Neuronal stem cell (in vitro differentiated cells): ENCODE measurements at regions not wholly inside any gene's neighbourhood (a gene's known extent, or its start where the extent isn't known, plus 50 kb on each side); places are given as distances from the start of the nearest gene placed in this dataset.
"Not testable (repeated sequence)": the region's sequence is repeated elsewhere in the genome, so short reads cannot be mapped to it uniquely, and the experiment has no call there.

ENCODE experiments used
- DNase-seq: peaks from one replicate; pipeline ENCODE4 v3.0.0-alpha.2; 2013; ENCODE audit warnings: low spot score
- H2AFZ ChIP-seq: one replicate; pipeline ENCODE4 v1.6.1; 2013; ENCODE audit warnings: mild to moderate bottlenecking, low read length, inconsistent platforms
- H2AK5ac ChIP-seq: 2 replicates; pipeline ENCODE4 v1.6.1; 2013; ENCODE audit warnings: low read depth, mild to moderate bottlenecking, inconsistent platforms, low read length, moderate library complexity, mixed read lengths
- H2BK120ac ChIP-seq: 2 replicates; pipeline ENCODE4 v1.6.1; 2013; ENCODE audit warnings: low read depth, mild to moderate bottlenecking, inconsistent platforms, low read length, moderate library complexity, mixed read lengths
- H2BK12ac ChIP-seq: one replicate; pipeline ENCODE4 v1.6.1; 2013; ENCODE audit warnings: low read length, inconsistent platforms
- H2BK15ac ChIP-seq: 2 replicates; pipeline ENCODE4 v1.6.1; 2013; ENCODE audit warnings: mild to moderate bottlenecking, low read length, inconsistent platforms, mixed read lengths
- H2BK5ac ChIP-seq: one replicate; pipeline ENCODE4 v1.6.1; 2013; ENCODE audit warnings: inconsistent platforms, mild to moderate bottlenecking, low read length, moderate library complexity
- H3K14ac ChIP-seq: one replicate; pipeline ENCODE4 v1.6.1; 2013; ENCODE audit warnings: low read length, inconsistent platforms
- H3K18ac ChIP-seq: 2 replicates; pipeline ENCODE4 v1.6.1; 2013; ENCODE audit warnings: low read length, inconsistent platforms
- H3K23ac ChIP-seq: 2 replicates; pipeline ENCODE4 v1.6.1; 2013; ENCODE audit warnings: low read depth, mild to moderate bottlenecking, mixed read lengths, low read length, inconsistent platforms; ENCODE audit not compliant: poor library complexity
- H3K27ac ChIP-seq: replicated peaks from 3 replicates; pipeline ENCODE4 v1.5.1; 2013; ENCODE audit warnings: low read length, inconsistent platforms
- H3K27me3 ChIP-seq, 3 experiments: 2 replicates each; pipeline ENCODE4 v1.6.1; 2013; ENCODE audit warnings: low read length in 3 of 3, mild to moderate bottlenecking in 2 of 3, inconsistent platforms in 1 of 3, low read depth in 1 of 3, mixed read lengths in 1 of 3, moderate library complexity in 1 of 3; ENCODE audit not compliant: control insufficient read depth in 3 of 3, insufficient read depth in 3 of 3
- H3K36me3 ChIP-seq, 2 donors: replicated peaks in 1 of 2; 2 replicates each; pipeline ENCODE4 v1.6.1; 2013; ENCODE audit warnings: low read length in 2 of 2; ENCODE audit not compliant: control insufficient read depth in 2 of 2, insufficient read depth in 2 of 2
- H3K4ac ChIP-seq: 2 replicates; pipeline ENCODE4 v1.6.1; 2013; ENCODE audit warnings: inconsistent platforms, mild to moderate bottlenecking, low read length, moderate library complexity
- H3K4me1 ChIP-seq, 2 donors: 1 replicate in 1 of 2; 2 replicates in 1 of 2; pipeline ENCODE4 v1.6.1; 2013; ENCODE audit warnings: low read length in 2 of 2, low read depth in 1 of 2; ENCODE audit not compliant: control insufficient read depth in 2 of 2, insufficient read depth in 1 of 2
- H3K4me2 ChIP-seq: one replicate; pipeline ENCODE4 v1.6.1; 2013; ENCODE audit warnings: mild to moderate bottlenecking, low read length, inconsistent platforms; ENCODE audit not compliant: insufficient read depth, poor library complexity, severe bottlenecking
- H3K4me3 ChIP-seq, 2 donors: 2 replicates each; pipeline ENCODE4 v1.5.1; 2013; ENCODE audit warnings: low read length in 2 of 2, mild to moderate bottlenecking in 2 of 2, inconsistent platforms in 1 of 2, moderate library complexity in 1 of 2
- H3K79me1 ChIP-seq: one replicate; pipeline ENCODE4 v1.6.1; 2013; ENCODE audit warnings: low read depth, mild to moderate bottlenecking, inconsistent platforms, low read length, moderate library complexity
- H3K9ac ChIP-seq: one replicate; pipeline ENCODE4 v1.6.1; 2013; ENCODE audit warnings: mild to moderate bottlenecking, low read depth, low read length, inconsistent platforms; ENCODE audit not compliant: poor library complexity
- H3K9me3 ChIP-seq, 2 donors: replicated peaks in 1 of 2; 2 replicates each; pipeline versions ENCODE3 to v1.6.1; 2013; ENCODE audit warnings: low read length in 2 of 2, mild to moderate bottlenecking in 2 of 2, inconsistent platforms in 1 of 2, low read depth in 1 of 2, mixed read lengths in 1 of 2, moderate library complexity in 1 of 2; ENCODE audit not compliant: control insufficient read depth in 2 of 2, insufficient read depth in 1 of 2
- H4K8ac ChIP-seq: one replicate; pipeline ENCODE4 v1.6.1; 2013; ENCODE audit warnings: low read depth, mild to moderate bottlenecking, inconsistent platforms, low read length, moderate library complexity
- H4K91ac ChIP-seq: one replicate; pipeline ENCODE4 v1.6.1; 2013; ENCODE audit warnings: low read length, low read depth, mild to moderate bottlenecking, inconsistent platforms; ENCODE audit not compliant: poor library complexity
- WGBS, 2 donors: extraction: QIAGEN DNeasy Blood & Tissue Kit; methylation state at CpG; one replicate each; pipeline ENCODE4 v1.1.7; 2013; ENCODE audit warnings: missing lambda C conversion rate in 2 of 2, mixed read lengths in 1 of 2; ENCODE audit not compliant: insufficient read length in 2 of 2, insufficient replicate concordance in 1 of 2; ENCODE audit errors: extremely low coverage in 2 of 2; 5-methylcytosine and 5-hydroxymethylcytosine counted together

DNA sequence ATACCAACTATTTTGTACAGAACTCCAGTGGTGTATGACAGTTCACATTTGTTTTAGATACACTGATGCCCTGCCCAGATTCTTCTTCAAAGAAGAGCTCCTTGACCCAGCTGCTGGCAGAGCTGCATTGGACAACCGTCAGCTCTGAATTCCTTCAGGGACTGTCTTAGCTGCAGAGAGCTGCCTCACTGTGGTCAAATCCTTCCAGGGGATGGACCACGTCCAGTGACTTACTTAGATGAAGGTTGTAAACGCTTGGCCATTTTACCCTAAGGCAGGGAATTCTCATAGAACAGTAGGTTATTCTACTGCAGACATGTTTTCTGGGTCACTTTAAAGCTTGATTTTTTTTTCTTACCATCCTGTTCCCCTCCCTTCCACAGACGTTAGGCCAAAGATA is 905.0 kb upstream of the ATXN7L3B start:
- no peaks in the 10 kb centered on the region for H3K9me3 ChIP-seq
- H3K14ac ChIP-seq = no peak overlapping the region
- no peak overlapping the region for H3K9ac ChIP-seq
- H3K23ac ChIP-seq = no peak overlapping the region
- no peak overlapping the region for H2BK120ac ChIP-seq
- H3K4me2 ChIP-seq = no peak overlapping the region
- no peak overlapping the region for H2BK5ac ChIP-seq
- no peak for DNase-seq
- H3K79me1 ChIP-seq = no peaks in the 10 kb centered on the region
- H3K4me1 ChIP-seq = no peaks in the 10 kb centered on the region
- H2BK15ac ChIP-seq = no peak overlapping the region
- H3K36me3 ChIP-seq = no peaks in the 10 kb centered on the region
- H3K4ac ChIP-seq = no peak overlapping the region
- H2AK5ac ChIP-seq = no peak overlapping the region
- peak overlapping the region; percentile 21 for H2AFZ ChIP-seq
- no peak overlapping the region for H3K27ac ChIP-seq
- no CpG with 5 or more reads among the region's 4 CpGs for WGBS, 2 donors
- H2BK12ac ChIP-seq = no peak overlapping the region
- no peak overlapping the region for H3K4me3 ChIP-seq
- H3K18ac ChIP-seq = no peak overlapping the region
- H3K27me3 ChIP-seq = no peaks in the 10 kb centered on the region
- H4K8ac ChIP-seq = no peak overlapping the region
- H4K91ac ChIP-seq = no peak overlapping the region

DNA sequence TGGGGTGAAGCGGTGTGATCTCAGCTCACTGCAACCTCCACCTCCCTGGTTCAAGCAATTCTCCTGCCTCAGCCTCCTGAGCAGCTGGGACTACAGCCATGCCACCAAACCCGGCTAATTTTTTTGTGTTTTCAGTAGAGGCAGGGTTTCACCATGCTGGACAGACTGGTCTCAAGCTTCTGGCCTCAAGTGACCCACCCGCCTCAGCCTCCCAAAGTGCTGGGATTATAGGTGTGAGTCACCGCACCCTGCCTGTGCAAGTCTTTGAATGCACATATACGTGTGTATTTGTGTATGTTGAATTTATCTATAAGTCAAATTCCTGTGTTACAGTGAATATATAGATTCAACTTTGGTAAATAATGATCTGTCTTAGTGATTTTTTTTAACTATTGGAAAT is 898.2 kb upstream of the ATXN7L3B start:
- H3K23ac ChIP-seq, H3K4ac ChIP-seq, H3K36me3 ChIP-seq, H3K4me2 ChIP-seq, H2BK12ac ChIP-seq, DNase-seq, H4K8ac ChIP-seq, H2BK15ac ChIP-seq, H2AFZ ChIP-seq, H2BK120ac ChIP-seq, H3K4me3 ChIP-seq, H3K14ac ChIP-seq, H3K18ac ChIP-seq, H2AK5ac ChIP-seq, H2BK5ac ChIP-seq, H3K9ac ChIP-seq, H3K27me3 ChIP-seq, H3K4me1 ChIP-seq, H3K79me1 ChIP-seq, H3K9me3 ChIP-seq, H4K91ac ChIP-seq, H3K27ac ChIP-seq: not testable (repeated sequence)
- no CpG with 5 or more reads among the region's 5 CpGs for WGBS, 2 donors

DNA sequence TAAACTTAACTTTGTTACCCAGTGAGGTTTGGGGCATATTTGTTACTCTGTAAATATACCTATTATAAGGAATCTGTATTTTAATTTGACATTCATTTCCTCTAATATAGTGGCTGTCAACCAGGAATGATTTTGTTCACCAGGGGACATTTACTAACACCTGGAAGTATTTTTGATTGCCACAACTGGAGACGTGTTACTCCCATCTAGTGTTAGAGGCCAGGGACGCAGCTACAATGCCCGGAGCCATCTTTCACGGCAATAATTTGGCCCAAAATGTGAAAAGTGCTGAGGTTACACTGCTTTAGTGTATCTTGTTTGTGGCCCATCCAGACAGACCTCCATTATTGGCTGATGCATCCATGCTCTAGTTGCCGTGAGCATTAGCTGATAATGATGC is 881.3 kb upstream of the ATXN7L3B start:
- H2BK12ac ChIP-seq = no peak overlapping the region
- H3K18ac ChIP-seq = no peak overlapping the region
- no peaks in the 10 kb centered on the region for H3K4me1 ChIP-seq
- H3K27me3 ChIP-seq = no peaks in the 10 kb centered on the region
- no peak for DNase-seq
- H2AK5ac ChIP-seq = no peak overlapping the region
- no peak overlapping the region for H3K4me2 ChIP-seq
- no peak overlapping the region for H4K91ac ChIP-seq
- whole genome bisulfite sequencing, 2 donors = no CpG with 5 or more reads among the region's 5 CpGs
- H3K36me3 ChIP-seq = no peaks in the 10 kb centered on the region
- H4K8ac ChIP-seq = no peak overlapping the region
- H3K23ac ChIP-seq = no peak overlapping the region
- H2BK5ac ChIP-seq = no peak overlapping the region
- no peak overlapping the region for H3K4me3 ChIP-seq
- no peak overlapping the region for H2BK15ac ChIP-seq
- no peak overlapping the region for H2AFZ ChIP-seq
- peaks cover 3 to 5% of the 10 kb centered on the region in 2 donors for H3K9me3 ChIP-seq
- H3K4ac ChIP-seq = no peak overlapping the region
- no peaks in the 10 kb centered on the region for H3K79me1 ChIP-seq
- H3K9ac ChIP-seq = no peak overlapping the region
- no peak overlapping the region for H2BK120ac ChIP-seq
- no peak overlapping the region for H3K14ac ChIP-seq
- no peak overlapping the region for H3K27ac ChIP-seq

DNA sequence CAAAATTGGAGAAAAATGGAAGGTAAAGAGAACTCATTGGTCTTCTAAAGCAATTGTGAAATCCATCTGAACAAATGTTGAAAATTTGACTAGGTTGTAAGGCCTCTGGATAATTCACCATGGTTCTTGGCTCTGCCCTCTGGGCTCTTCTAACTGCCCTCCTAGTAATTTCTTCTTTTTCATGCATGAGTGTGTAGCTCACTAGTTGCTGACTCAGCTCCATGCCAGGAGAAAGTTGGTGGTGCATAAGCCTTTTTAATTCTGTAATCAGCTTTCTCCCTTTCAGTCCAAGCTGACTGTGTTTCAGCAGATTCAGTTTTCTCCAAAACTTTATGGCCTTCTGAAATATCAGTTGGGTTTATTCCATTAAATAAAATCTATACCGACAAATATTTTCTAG is 877.8 kb upstream of the ATXN7L3B start:
- H3K18ac ChIP-seq = no peak overlapping the region
- no peak overlapping the region for H2AK5ac ChIP-seq
- H3K27me3 ChIP-seq = no peaks in the 10 kb centered on the region
- H2AFZ ChIP-seq = no peak overlapping the region
- no peak overlapping the region for H3K14ac ChIP-seq
- H3K4me1 ChIP-seq = no peaks in the 10 kb centered on the region
- no peak overlapping the region for H2BK15ac ChIP-seq
- no peak overlapping the region for H4K8ac ChIP-seq
- no peaks in the 10 kb centered on the region for H3K36me3 ChIP-seq
- H2BK120ac ChIP-seq = no peak overlapping the region
- no peak overlapping the region for H3K4me2 ChIP-seq
- no peak overlapping the region for H3K4me3 ChIP-seq
- no CpG with 5 or more reads among the region's 1 CpG for WGBS, 2 donors
- no peak overlapping the region for H2BK5ac ChIP-seq
- no peak overlapping the region for H4K91ac ChIP-seq
- H3K9ac ChIP-seq = no peak overlapping the region
- H3K4ac ChIP-seq = no peak overlapping the region
- H3K79me1 ChIP-seq = no peaks in the 10 kb centered on the region
- no peak overlapping the region for H2BK12ac ChIP-seq
- no peak overlapping the region for H3K27ac ChIP-seq
- DNase-seq = no peak
- no peaks in the 10 kb centered on the region for H3K9me3 ChIP-seq
- H3K23ac ChIP-seq = no peak overlapping the region
